Naive B cell (primary cell): ENCODE measurements at regions not wholly inside any gene's neighbourhood (a gene's known extent, or its start where the extent isn't known, plus 50 kb on each side); places are given as distances from the start of the nearest gene placed in this dataset.
A peak's percentile ranks its signal among the peaks of the same experiment; 100 is the strongest.

Experiments used
- ATAC-seq, 2 donors: fragments of 150-1000 bp; cut with Tn5 transposase; 2 replicates each; pipeline ENCODE4 v1.10.0; 2021; ENCODE audit warnings: low read depth in 2 of 2, mild to moderate bottlenecking in 2 of 2, moderate library complexity in 2 of 2
- DNase-seq: peaks from one replicate; pipeline ENCODE4 v3.0.0; 2022
- H3K27ac Mint-ChIP-seq, 6 donors: one replicate each; pipeline ENCODE4 v1.8.0; 2020 to 2022; ENCODE audit warnings: mild to moderate bottlenecking in 6 of 6, mixed read lengths in 6 of 6, moderate library complexity in 5 of 6, inconsistent platforms in 2 of 6
- H3K27me3 Mint-ChIP-seq, 3 donors: one replicate each; pipeline ENCODE4 v1.8.0; 2021 to 2022; ENCODE audit warnings: mixed read lengths in 3 of 3, mild to moderate bottlenecking in 1 of 3
- H3K36me3 Mint-ChIP-seq, 2 donors: one replicate each; pipeline ENCODE4 v1.8.0; 2020 to 2022; ENCODE audit warnings: mixed read lengths in 2 of 2, inconsistent platforms in 1 of 2, mild to moderate bottlenecking in 1 of 2
- H3K4me1 Mint-ChIP-seq, 3 donors: one replicate each; pipeline ENCODE4 v1.8.0; 2020 to 2022; ENCODE audit warnings: mixed read lengths in 3 of 3, inconsistent platforms in 1 of 3, mild to moderate bottlenecking in 1 of 3, moderate library complexity in 1 of 3
- H3K4me3 Mint-ChIP-seq, 8 donors: one replicate each; pipeline ENCODE4 v1.8.0; 2020 to 2022; ENCODE audit warnings: mild to moderate bottlenecking in 8 of 8, mixed read lengths in 8 of 8, moderate library complexity in 8 of 8, inconsistent platforms in 2 of 8
- H3K9me3 Mint-ChIP-seq, 7 donors: one replicate each; pipeline ENCODE4 v1.8.0; 2020 to 2022; ENCODE audit warnings: mixed read lengths in 7 of 7, mild to moderate bottlenecking in 5 of 7, inconsistent platforms in 2 of 7, moderate library complexity in 1 of 7

DNA sequence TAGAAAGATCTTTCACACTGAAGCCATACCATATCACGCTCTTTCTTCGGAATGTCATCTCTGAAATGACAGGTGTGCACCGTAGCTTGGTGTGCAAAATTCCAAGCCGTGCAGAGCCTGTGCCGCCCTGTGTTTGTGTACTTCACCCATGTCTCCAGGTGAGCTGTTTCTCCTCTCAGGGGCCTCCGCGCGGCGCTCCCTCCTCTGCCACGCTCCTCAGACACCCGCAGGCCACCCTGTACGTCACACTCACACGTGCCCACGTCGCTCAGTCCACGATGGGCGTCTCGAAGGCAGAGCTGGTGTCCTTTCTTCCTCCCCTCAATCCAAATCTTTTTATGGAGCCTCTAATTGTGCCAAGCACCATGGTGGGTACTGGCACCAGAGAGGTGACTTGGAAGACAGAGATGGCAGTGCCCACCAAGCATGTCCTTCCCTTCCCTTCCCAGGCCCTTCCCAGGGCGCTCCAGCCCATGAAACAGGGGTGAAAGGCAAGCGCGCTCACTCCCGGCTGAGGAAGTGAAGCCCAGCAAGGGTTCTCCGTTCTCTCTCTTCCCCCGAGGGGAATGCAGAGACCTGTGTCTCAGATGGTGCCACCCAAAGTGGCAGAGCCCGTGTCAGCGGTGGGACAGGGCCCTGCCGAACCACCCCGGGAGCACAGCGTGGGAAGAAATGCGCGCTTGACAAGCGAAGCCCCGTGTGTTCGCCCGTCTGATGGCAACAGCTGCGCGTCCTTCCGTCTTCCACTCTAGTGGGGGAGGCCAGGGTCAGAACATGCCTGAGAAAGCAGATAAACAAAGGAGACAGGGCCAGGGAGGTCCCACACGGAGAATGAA is 292.5 kb upstream of the SHH start:
- Mint-ChIP-seq H3K36me3 (no peaks in the 10 kb centered on the region), H3K4me3 (no peak overlapping the region)

DNA sequence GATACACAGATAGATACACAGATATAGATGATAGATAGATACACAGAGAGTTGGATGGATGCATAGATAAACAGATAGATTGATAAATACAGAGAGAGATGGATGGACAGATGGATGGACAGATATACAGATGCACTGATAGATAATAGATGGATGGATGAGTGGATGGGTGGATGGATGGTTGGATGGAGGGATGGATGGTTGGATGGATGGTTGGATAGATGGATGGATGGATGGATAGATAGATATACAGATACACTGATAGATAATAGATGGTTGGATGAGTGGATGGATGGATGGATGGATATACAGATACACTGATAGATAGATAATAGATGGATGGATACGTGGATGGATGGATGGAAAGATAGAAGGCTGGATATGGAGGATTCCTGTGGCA is 290.0 kb upstream of the SHH start:
- H3K4me3 Mint-ChIP-seq, result no peak overlapping the region

More for the DNA sequence above, 292.5 kb upstream of the SHH start:
- no peak for DNase-seq
- no peaks in the 10 kb centered on the region for H3K27me3 Mint-ChIP-seq
- ATAC-seq, result no peak
- H3K4me1 Mint-ChIP-seq, result no peaks in the 10 kb centered on the region
- H3K9me3 Mint-ChIP-seq, result peaks cover 0 to 2% (median 0%) of the 10 kb centered on the region in 7 donors
- no peak overlapping the region for H3K27ac Mint-ChIP-seq

DNA sequence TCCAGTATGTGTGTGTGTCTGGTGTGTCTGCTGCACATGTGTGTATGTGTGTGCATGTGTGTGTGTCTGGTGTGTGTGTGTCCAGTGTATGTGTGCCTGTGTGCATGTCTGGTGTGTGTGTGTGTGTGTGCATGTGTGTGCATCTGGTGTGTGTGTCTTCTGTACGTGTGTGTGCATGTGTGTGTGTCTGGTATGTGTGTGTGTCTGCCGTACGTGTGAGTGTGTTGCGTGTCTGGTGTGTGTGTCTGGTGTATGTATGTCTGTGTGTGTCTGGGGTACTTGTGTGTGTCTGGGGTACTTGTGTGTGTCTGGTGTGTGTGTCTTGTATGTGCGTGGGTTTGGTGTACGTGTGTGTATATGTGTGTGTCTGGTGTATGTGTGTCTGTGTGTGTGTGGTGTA is 289.1 kb upstream of the SHH start:
- Mint-ChIP-seq H3K27me3 (no peaks in the 10 kb centered on the region), H3K27ac (no peak overlapping the region), H3K9me3 (no peaks in the 10 kb centered on the region), H3K4me1 (peaks cover 0 to 5% (median 3%) of the 10 kb centered on the region in 3 donors), H3K36me3 (no peaks in the 10 kb centered on the region), H3K4me3 (no peak overlapping the region)
- DNase-seq, result no peak
- no peak for ATAC-seq

More for the DNA sequence above, 290.0 kb upstream of the SHH start:
- Mint-ChIP-seq H3K27me3 (no peaks in the 10 kb centered on the region), H3K4me1 (no peaks in the 10 kb centered on the region), H3K36me3 (no peaks in the 10 kb centered on the region), H3K9me3 (no peaks in the 10 kb centered on the region), H3K27ac (no peak overlapping the region)
- DNase-seq (no peak), ATAC-seq (no peak)

- Mint-ChIP-seq H3K27me3 (no peaks in the 10 kb centered on the region), H3K27ac (no peak overlapping the region), H3K4me3 (no peak overlapping the region), H3K36me3 (no peaks in the 10 kb centered on the region), H3K9me3 (no peaks in the 10 kb centered on the region), H3K4me1 (peaks cover 0 to 5% (median 5%) of the 10 kb centered on the region in 3 donors)
- no peak for DNase-seq
- ATAC-seq, result no peak
These were observed 287.8 kb upstream of the SHH start for GRCh38 chr7:156100086-156100485.

DNA sequence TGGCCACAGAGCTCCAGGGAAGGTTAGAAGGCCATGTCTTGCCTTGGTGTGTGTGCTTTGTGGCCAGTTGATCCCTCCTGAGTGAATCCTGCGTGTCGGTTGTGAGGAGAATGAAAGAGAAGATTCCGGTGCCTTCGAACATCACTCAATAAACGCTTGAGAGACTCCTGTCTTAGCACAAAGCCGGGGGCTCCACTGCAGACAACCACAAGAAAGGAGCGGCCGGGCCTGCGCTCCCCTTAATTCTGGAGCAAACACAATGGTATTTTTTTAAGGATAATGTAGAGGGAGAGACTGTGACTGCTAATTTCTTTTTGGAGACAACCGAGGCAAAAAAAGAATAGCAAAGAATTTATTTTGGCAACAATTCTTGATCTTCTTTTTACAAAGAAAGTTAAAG is 286.8 kb upstream of the SHH start:
- no peak overlapping the region for H3K27ac Mint-ChIP-seq

DNA sequence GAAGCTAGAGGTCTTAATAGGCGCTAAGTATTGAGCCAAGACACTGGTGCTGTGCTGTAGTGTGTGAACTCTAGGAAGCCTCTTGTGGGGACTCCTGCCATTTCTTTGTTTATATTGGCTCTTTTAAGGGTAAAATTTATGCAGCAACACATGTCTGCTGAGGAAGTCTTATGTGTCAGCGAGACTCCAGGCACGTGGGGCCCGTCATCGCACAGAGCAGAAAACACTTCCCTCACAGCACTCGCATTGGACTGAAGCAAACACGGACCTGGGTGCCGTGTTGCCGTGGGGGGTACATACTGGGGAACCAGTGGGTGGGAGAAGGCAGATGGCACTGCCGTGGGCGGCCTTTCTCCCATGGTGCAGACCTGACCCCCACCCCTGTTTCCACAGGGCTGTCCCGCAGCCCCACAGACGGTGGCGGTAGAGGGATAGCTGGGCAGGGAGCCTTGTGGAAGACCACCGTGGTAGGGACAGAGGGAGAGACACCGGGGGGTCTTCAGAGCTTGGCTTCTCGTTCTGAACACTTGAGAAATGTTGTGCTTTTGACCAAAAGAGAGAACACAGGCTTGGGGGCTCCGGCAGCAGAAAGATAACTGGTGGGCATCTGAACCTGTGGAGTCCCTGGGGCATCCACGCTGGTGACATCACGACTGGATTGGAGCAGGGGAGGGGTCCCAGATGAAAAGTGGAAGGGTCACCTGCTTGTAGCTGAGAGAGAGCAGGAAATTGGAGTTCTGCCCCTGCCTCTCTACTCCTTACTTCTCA is 284.7 kb upstream of the SHH start:
- DNase-seq (no peak), ATAC-seq (no peak)
- Mint-ChIP-seq H3K36me3 (no peaks in the 10 kb centered on the region), H3K27ac (peak overlapping the region in 1 of 6 donors; percentile 17), H3K9me3 (no peaks in the 10 kb centered on the region), H3K4me3 (peak overlapping the region in 1 of 8 donors; percentile 21), H3K4me1 (peaks cover 0 to 5% (median 5%) of the 10 kb centered on the region in 3 donors), H3K27me3 (no peaks in the 10 kb centered on the region)

More for the DNA sequence above, 286.8 kb upstream of the SHH start:
- H3K27me3 Mint-ChIP-seq, result no peaks in the 10 kb centered on the region
- H3K36me3 Mint-ChIP-seq, result no peaks in the 10 kb centered on the region
- DNase-seq (no peak), ATAC-seq (no peak)
- H3K4me1 Mint-ChIP-seq, result peaks cover 0 to 5% (median 5%) of the 10 kb centered on the region in 3 donors
- H3K4me3 Mint-ChIP-seq, result no peak overlapping the region
- no peaks in the 10 kb centered on the region for H3K9me3 Mint-ChIP-seq

DNA sequence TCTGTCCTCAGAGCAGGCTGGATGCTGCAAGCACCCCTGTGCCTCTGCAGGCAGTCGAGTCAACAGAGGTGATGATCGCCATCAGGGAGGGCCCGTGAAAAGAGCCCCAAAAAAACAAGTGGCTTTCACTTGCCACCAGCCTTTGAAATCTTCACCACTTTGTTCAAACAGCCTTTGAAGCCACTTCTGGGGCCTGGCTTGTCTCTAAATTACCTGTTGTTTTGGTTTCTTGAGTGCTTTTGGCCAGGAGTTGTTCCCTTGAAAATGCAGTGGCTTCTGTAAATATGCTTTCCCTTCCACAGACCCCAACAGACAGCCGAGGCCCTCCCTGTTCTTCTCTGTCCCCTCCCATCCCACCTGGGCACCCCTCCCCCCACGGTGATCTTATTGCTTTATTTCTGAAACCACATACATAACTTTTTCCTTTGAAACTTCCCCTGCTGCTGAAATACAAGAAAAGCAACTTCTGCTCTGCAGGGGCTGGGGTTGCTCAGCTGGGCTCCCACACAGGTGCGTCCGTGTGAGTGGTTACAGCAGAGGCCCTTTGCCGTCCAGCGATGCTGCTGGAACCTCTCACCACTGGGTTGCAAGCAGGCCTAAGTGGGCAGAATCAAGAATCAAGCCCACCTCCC is 283.8 kb upstream of the SHH start:
- H3K4me1 Mint-ChIP-seq, result peaks cover 0 to 5% (median 5%) of the 10 kb centered on the region in 3 donors
- no peak for DNase-seq
- ATAC-seq, result no peak
- no peak overlapping the region for H3K4me3 Mint-ChIP-seq
- H3K27me3 Mint-ChIP-seq, result no peaks in the 10 kb centered on the region
- H3K36me3 Mint-ChIP-seq, result no peaks in the 10 kb centered on the region
- no peak overlapping the region for H3K27ac Mint-ChIP-seq
- no peaks in the 10 kb centered on the region for H3K9me3 Mint-ChIP-seq

- no peaks in the 10 kb centered on the region for H3K27me3 Mint-ChIP-seq
- H3K27ac Mint-ChIP-seq, result no peak overlapping the region
- DNase-seq (no peak), ATAC-seq (no peak)
- H3K36me3 Mint-ChIP-seq, result no peaks in the 10 kb centered on the region
- H3K4me1 Mint-ChIP-seq, result peaks cover 0 to 5% (median 5%) of the 10 kb centered on the region in 3 donors
- no peak overlapping the region for H3K4me3 Mint-ChIP-seq
- no peaks in the 10 kb centered on the region for H3K9me3 Mint-ChIP-seq
These were observed 282.3 kb upstream of the SHH start for GRCh38 chr7:156094350-156095146.

DNA sequence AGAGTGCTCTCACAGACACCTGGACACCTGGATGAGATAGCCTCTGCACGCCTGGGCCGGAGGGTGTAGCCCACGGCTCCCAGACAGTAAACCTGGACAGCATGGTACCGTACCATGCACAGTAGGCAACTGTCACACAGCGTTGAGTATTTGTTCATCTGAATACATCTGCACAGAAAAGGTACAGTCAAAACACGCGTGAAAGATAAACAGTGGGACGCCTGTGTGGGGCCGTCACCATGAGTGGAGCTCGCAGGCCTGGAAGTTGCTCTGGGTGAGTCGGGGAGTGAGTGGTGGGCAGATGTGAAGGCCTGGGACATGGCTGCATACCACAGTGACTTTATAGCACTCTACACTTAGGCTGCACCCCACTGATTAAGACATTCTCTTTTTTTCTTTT is 280.0 kb upstream of the SHH start:
- no peak for ATAC-seq
- peaks cover 0 to 5% (median 5%) of the 10 kb centered on the region in 3 donors for H3K4me1 Mint-ChIP-seq
- no peak overlapping the region for H3K4me3 Mint-ChIP-seq

GRCh38 chr7:156091519-156092080 is 279.3 kb upstream of the SHH start:
- no peaks in the 10 kb centered on the region for H3K36me3 Mint-ChIP-seq
- peaks cover 0 to 2% (median 0%) of the 10 kb centered on the region in 7 donors for H3K9me3 Mint-ChIP-seq
- H3K27me3 Mint-ChIP-seq, result peaks cover 0 to 3% (median 0%) of the 10 kb centered on the region in 3 donors
- peaks cover 0 to 5% (median 0%) of the 10 kb centered on the region in 3 donors for H3K4me1 Mint-ChIP-seq
- no peak for DNase-seq
- ATAC-seq, result no peak
- no peak overlapping the region for H3K27ac Mint-ChIP-seq
- H3K4me3 Mint-ChIP-seq, result no peak overlapping the region

More for the DNA sequence above, 280.0 kb upstream of the SHH start:
- no peak for DNase-seq
- Mint-ChIP-seq H3K27ac (no peak overlapping the region), H3K27me3 (peaks cover 0 to 3% (median 0%) of the 10 kb centered on the region in 3 donors), H3K9me3 (peaks cover 0 to 2% (median 0%) of the 10 kb centered on the region in 7 donors), H3K36me3 (no peaks in the 10 kb centered on the region)

- Mint-ChIP-seq H3K27ac (no peak overlapping the region), H3K4me1 (no peaks in the 10 kb centered on the region), H3K4me3 (no peak overlapping the region), H3K27me3 (peaks cover 0 to 3% (median 0%) of the 10 kb centered on the region in 3 donors), H3K9me3 (peaks cover 0 to 2% (median 0%) of the 10 kb centered on the region in 7 donors), H3K36me3 (no peaks in the 10 kb centered on the region)
- DNase-seq, result no peak
- no peak for ATAC-seq
These were observed 278.7 kb upstream of the SHH start for GRCh38 chr7:156090988-156091387.

GRCh38 chr7:156089222-156089621 is 277.0 kb upstream of the SHH start:
- ATAC-seq (no peak), DNase-seq (no peak)
- H3K36me3 Mint-ChIP-seq, result no peaks in the 10 kb centered on the region
- H3K4me3 Mint-ChIP-seq, result no peak overlapping the region
- H3K27me3 Mint-ChIP-seq, result peaks cover 0 to 3% (median 0%) of the 10 kb centered on the region in 3 donors
- no peaks in the 10 kb centered on the region for H3K4me1 Mint-ChIP-seq
- H3K27ac Mint-ChIP-seq, result no peak overlapping the region
- H3K9me3 Mint-ChIP-seq, result peaks cover 0 to 2% (median 0%) of the 10 kb centered on the region in 7 donors
